ENCODE measurements at regions not wholly inside any gene's neighbourhood (a gene's known extent, or its start where the extent isn't known, plus 50 kb on each side); places are given as distances from the start of the nearest gene placed in this dataset.

GRCh38 chr5:6825678-6826244, 112.5 kb downstream of the TENT4A start:
- Histone ChIP-seq H4K5ac (ENCODE audit: insufficient read length, low read depth, low read length) (no peak overlapping the region), H2BK12ac (ENCODE audit: insufficient read length, low read depth, low read length) (no peak overlapping the region), H3K9me3 (ENCODE audit: control insufficient read depth, low read depth, low read length) (no peaks in the 10 kb centered on the region), H2AK5ac (ENCODE audit: insufficient read length, low read length) (no peak overlapping the region), H3K23ac (ENCODE audit: insufficient read length, low read depth, low read length) (no peak overlapping the region), H3K18ac (ENCODE audit: insufficient read length, low read depth, low read length) (no peak overlapping the region), H2BK120ac (ENCODE audit: low read depth, low read length, poor library complexity, severe bottlenecking) (no peak overlapping the region), H3K4me1 (ENCODE audit: insufficient read depth, low read length) (no peaks in the 10 kb centered on the region), H2BK15ac (ENCODE audit: low read depth, low read length) (no peak overlapping the region), H3K4me2 (ENCODE audit: insufficient read depth, insufficient read length, low read length) (no peak overlapping the region), H4K8ac (replicated peaks; ENCODE audit: insufficient read length, low read depth, low read length) (no peak overlapping the region), H3K23me2 (ENCODE audit: insufficient read length, low read depth, low read length, poor library complexity, severe bottlenecking) (no peaks in the 10 kb centered on the region), H3K27ac (ENCODE audit: insufficient read length, low read depth, low read length) (no peak overlapping the region), H3K56ac (ENCODE audit: insufficient read length, low read depth, low read length) (no peak overlapping the region), H3K9ac (ENCODE audit: extremely low read depth, insufficient read length, low read length) (no peak overlapping the region), H3K79me1 (ENCODE audit: insufficient read depth, low read depth, low read length, poor library complexity, severe bottlenecking) (no peaks in the 10 kb centered on the region), H2AFZ (ENCODE audit: low read length) (no peak overlapping the region), H3K14ac (ENCODE audit: insufficient read depth, low read length) (no peak overlapping the region), H2BK20ac (ENCODE audit: low read depth, low read length, poor library complexity, severe bottlenecking) (no peak overlapping the region), H3T11ph (ENCODE audit: low read length) (no peak overlapping the region), H3K4ac (ENCODE audit: low read depth, low read length) (no peak overlapping the region), H4K20me1 (ENCODE audit: control insufficient read depth, insufficient read depth, insufficient read length) (no peaks in the 10 kb centered on the region), H3K79me2 (ENCODE audit: insufficient read depth, low read length) (no peaks in the 10 kb centered on the region), H4K91ac (ENCODE audit: insufficient read length, low read depth, low read length) (no peak overlapping the region), H2BK5ac (ENCODE audit: insufficient read length, low read length) (no peak overlapping the region), H3K27me3 (ENCODE audit: insufficient read depth, low read length) (no peaks in the 10 kb centered on the region)
- Mint-ChIP-seq H3K36me3 (ENCODE audit: insufficient read depth in 1 of 3, low read depth in 3 of 3) (peaks cover 0 to 5% (median 0%) of the 10 kb centered on the region in 3 experiments; a peak in 2 of 7 replicates), H3K27me3 (ENCODE audit: low read depth) (peaks cover 12% of the 10 kb centered on the region), H3K9me3 (peaks cover 5 to 6% of the 10 kb centered on the region in 2 experiments; a peak in 4 of 5 replicates), H3K4me1 (peaks cover 8 to 9% of the 10 kb centered on the region in 2 experiments), H3K4me3 (no peak overlapping the region), H3K27ac (no peak overlapping the region)
- no CpG with 5 or more reads among the region's 6 CpGs for WGBS (ENCODE audit: extremely low coverage, insufficient read length, low lambda C conversion rate)
- no peak for DNase-seq
- TF ChIP-seq, protein P1, sequence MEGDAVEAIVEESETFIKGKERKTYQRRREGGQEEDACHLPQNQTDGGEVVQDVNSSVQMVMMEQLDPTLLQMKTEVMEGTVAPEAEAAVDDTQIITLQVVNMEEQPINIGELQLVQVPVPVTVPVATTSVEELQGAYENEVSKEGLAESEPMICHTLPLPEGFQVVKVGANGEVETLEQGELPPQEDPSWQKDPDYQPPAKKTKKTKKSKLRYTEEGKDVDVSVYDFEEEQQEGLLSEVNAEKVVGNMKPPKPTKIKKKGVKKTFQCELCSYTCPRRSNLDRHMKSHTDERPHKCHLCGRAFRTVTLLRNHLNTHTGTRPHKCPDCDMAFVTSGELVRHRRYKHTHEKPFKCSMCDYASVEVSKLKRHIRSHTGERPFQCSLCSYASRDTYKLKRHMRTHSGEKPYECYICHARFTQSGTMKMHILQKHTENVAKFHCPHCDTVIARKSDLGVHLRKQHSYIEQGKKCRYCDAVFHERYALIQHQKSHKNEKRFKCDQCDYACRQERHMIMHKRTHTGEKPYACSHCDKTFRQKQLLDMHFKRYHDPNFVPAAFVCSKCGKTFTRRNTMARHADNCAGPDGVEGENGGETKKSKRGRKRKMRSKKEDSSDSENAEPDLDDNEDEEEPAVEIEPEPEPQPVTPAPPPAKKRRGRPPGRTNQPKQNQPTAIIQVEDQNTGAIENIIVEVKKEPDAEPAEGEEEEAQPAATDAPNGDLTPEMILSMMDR (conservative IDR thresholded peaks at IDR 0.05): no peak

Measured in H9 (cell line).